ENCODE measurements at regions not wholly inside any gene's neighbourhood (a gene's known extent, or its start where the extent isn't known, plus 50 kb on each side); places are given as distances from the start of the nearest gene placed in this dataset.

- TF ChIP-seq ZBTB49 (CRISPR knock-in tag; IDR thresholded peaks at IDR 0.05; ENCODE audit: borderline replicate concordance) (no peak), ZNF23 (CRISPR knock-in tag; IDR thresholded peaks at IDR 0.05) (no peak), TAF9B (IDR thresholded peaks at IDR 0.05; ENCODE audit: partially characterized antibody) (no peak), UBTF (IDR thresholded peaks at IDR 0.05; ENCODE audit: borderline replicate concordance in 1 of 2, low read depth in 2 of 2, low read length in 2 of 2) (no peak), E2F8 (IDR thresholded peaks at IDR 0.05; ENCODE audit: low read depth, partially characterized antibody) (no peak), CTCF (IDR thresholded peaks at IDR 0.05 in 2 of 3, conservative IDR thresholded peaks at IDR 0.05 in 1 of 3; ENCODE audit: insufficient read depth in 2 of 3, low read depth in 1 of 3, low read length in 3 of 3) (no peak), ELF4 (CRISPR knock-in tag; IDR thresholded peaks at IDR 0.05) (no peak), ZNF696 (CRISPR knock-in tag; conservative IDR thresholded peaks at IDR 0.05) (no peak), ZNF134 (CRISPR knock-in tag; conservative IDR thresholded peaks at IDR 0.05) (no peak)
Measured at GRCh38 chr10:42454313-42454712, 184.1 kb downstream of the ZNF33B start.

All from K562 (cell line).